H9 (cell line): ENCODE measurements at regions not wholly inside any gene's neighbourhood (a gene's known extent, or its start where the extent isn't known, plus 50 kb on each side); places are given as distances from the start of the nearest gene placed in this dataset.

Experiments
- DNase-seq: peaks from one replicate; pipeline ENCODE4 v3.0.0-alpha.2; 2017
- H2AFZ ChIP-seq: one replicate; pipeline ENCODE4 v1.6.1; 2013; ENCODE audit warnings: mild to moderate bottlenecking, low read length, control low read depth, moderate library complexity
- H2AK5ac ChIP-seq: 2 replicates; pipeline ENCODE4 v1.6.1; 2013; ENCODE audit warnings: low read length, control low read depth, mixed read lengths; ENCODE audit not compliant: insufficient read length
- H2BK120ac ChIP-seq: one replicate; pipeline ENCODE4 v1.6.1; 2013; ENCODE audit warnings: low read depth, mild to moderate bottlenecking, low read length, control low read depth, inconsistent platforms; ENCODE audit not compliant: poor library complexity, severe bottlenecking
- H2BK12ac ChIP-seq: 2 replicates; pipeline ENCODE4 v1.6.1; 2013; ENCODE audit warnings: low read length, control low read depth, mixed read lengths, low read depth; ENCODE audit not compliant: insufficient read length
- H2BK15ac ChIP-seq: 2 replicates; pipeline ENCODE4 v1.6.1; 2013; ENCODE audit warnings: low read depth, low read length, control low read depth
- H2BK20ac ChIP-seq: one replicate; pipeline ENCODE4 v1.6.1; 2013; ENCODE audit warnings: low read depth, mild to moderate bottlenecking, low read length, control low read depth, inconsistent platforms; ENCODE audit not compliant: poor library complexity, severe bottlenecking
- H2BK5ac ChIP-seq: 2 replicates; pipeline ENCODE4 v1.6.1; 2013; ENCODE audit warnings: low read length, control low read depth, mixed read lengths; ENCODE audit not compliant: insufficient read length
- H3K14ac ChIP-seq: 2 replicates; pipeline ENCODE4 v1.6.1; 2013; ENCODE audit warnings: low read length, control low read depth; ENCODE audit not compliant: insufficient read depth
- H3K18ac ChIP-seq: 2 replicates; pipeline ENCODE4 v1.6.1; 2013; ENCODE audit warnings: low read depth, mild to moderate bottlenecking, mixed read lengths, low read length, control low read depth; ENCODE audit not compliant: insufficient read length
- H3K23ac ChIP-seq: 2 replicates; pipeline ENCODE4 v1.6.1; 2013; ENCODE audit warnings: low read length, control low read depth, mixed read lengths, low read depth; ENCODE audit not compliant: insufficient read length
- H3K23me2 ChIP-seq: 2 replicates; pipeline ENCODE4 v1.6.1; 2013; ENCODE audit warnings: low read depth, mild to moderate bottlenecking, mixed read lengths, low read length, control low read depth; ENCODE audit not compliant: insufficient read length, poor library complexity, severe bottlenecking
- H3K27ac ChIP-seq: 2 replicates; pipeline ENCODE4 v1.5.1; 2013; ENCODE audit warnings: low read length, control low read depth, mixed read lengths, low read depth; ENCODE audit not compliant: insufficient read length
- H3K27me3 ChIP-seq: 2 replicates; pipeline ENCODE4 v1.6.1; 2013; ENCODE audit warnings: low read length, control low read depth, inconsistent platforms; ENCODE audit not compliant: insufficient read depth
- H3K4ac ChIP-seq: 2 replicates; pipeline ENCODE4 v1.6.1; 2013; ENCODE audit warnings: low read depth, mild to moderate bottlenecking, control low read depth, inconsistent platforms, low read length, moderate library complexity
- H3K4me1 ChIP-seq: 2 replicates; pipeline ENCODE4 v1.6.1; 2013; ENCODE audit warnings: low read length, control low read depth, inconsistent platforms; ENCODE audit not compliant: insufficient read depth
- H3K4me2 ChIP-seq: 2 replicates; pipeline ENCODE4 v1.6.1; 2013; ENCODE audit warnings: low read length, control low read depth, mixed read lengths; ENCODE audit not compliant: insufficient read length, insufficient read depth
- H3K56ac ChIP-seq: 2 replicates; pipeline ENCODE4 v1.6.1; 2013; ENCODE audit warnings: low read depth, mild to moderate bottlenecking, mixed read lengths, low read length, control low read depth; ENCODE audit not compliant: insufficient read length
- H3K79me1 ChIP-seq: 2 replicates; pipeline ENCODE4 v1.6.1; 2013; ENCODE audit warnings: low read depth, mild to moderate bottlenecking, moderate library complexity, low read length, control low read depth, inconsistent platforms; ENCODE audit not compliant: insufficient read depth, poor library complexity, severe bottlenecking
- H3K79me2 ChIP-seq: 2 replicates; pipeline ENCODE4 v1.6.1; 2013; ENCODE audit warnings: low read length, control low read depth, inconsistent platforms; ENCODE audit not compliant: insufficient read depth
- H3K9ac ChIP-seq: 2 replicates; pipeline ENCODE4 v1.6.1; 2013; ENCODE audit warnings: low read length, control low read depth, mixed read lengths; ENCODE audit not compliant: insufficient read length; ENCODE audit errors: extremely low read depth
- H3K9me3 ChIP-seq: one replicate; pipeline ENCODE4 v1.6.1; 2013; ENCODE audit warnings: low read depth, low read length, inconsistent platforms; ENCODE audit not compliant: control insufficient read depth
- H3T11ph ChIP-seq: one replicate; pipeline ENCODE4 v1.6.1; 2013; ENCODE audit warnings: mild to moderate bottlenecking, low read length, control low read depth, inconsistent platforms
- H4K20me1 ChIP-seq: one replicate; pipeline ENCODE4 v1.6.1; 2013; ENCODE audit not compliant: control insufficient read depth, insufficient read length, insufficient read depth
- H4K5ac ChIP-seq: 2 replicates; pipeline ENCODE4 v1.6.1; 2013; ENCODE audit warnings: low read depth, mild to moderate bottlenecking, mixed read lengths, low read length, control low read depth; ENCODE audit not compliant: insufficient read length
- H4K8ac ChIP-seq: replicated peaks from 2 replicates; pipeline ENCODE4 v1.6.1; 2013; ENCODE audit warnings: low read length, control low read depth, mixed read lengths, low read depth; ENCODE audit not compliant: insufficient read length
- H4K91ac ChIP-seq: 2 replicates; pipeline ENCODE4 v1.6.1; 2013; ENCODE audit warnings: low read depth, mild to moderate bottlenecking, moderate library complexity, mixed read lengths, low read length, control low read depth; ENCODE audit not compliant: insufficient read length
- H3K27ac Mint-ChIP-seq, 3 experiments: 2 replicates in 2 of 3; 3 replicates in 1 of 3; pipeline ENCODE4 v1.8.0; 2020 to 2021; ENCODE audit warnings: mixed read lengths in 3 of 3, mild to moderate bottlenecking in 1 of 3, moderate library complexity in 1 of 3
- H3K27me3 Mint-ChIP-seq: 2 replicates; pipeline ENCODE4 v1.8.0; 2021; ENCODE audit warnings: low read depth, mild to moderate bottlenecking, moderate library complexity, mixed read lengths
- H3K36me3 Mint-ChIP-seq, 3 experiments: 2 replicates in 2 of 3; 3 replicates in 1 of 3; pipeline ENCODE4 v1.8.0; 2020 to 2021; ENCODE audit warnings: low read depth in 3 of 3, mixed read lengths in 3 of 3; ENCODE audit not compliant: insufficient read depth in 1 of 3
- H3K4me1 Mint-ChIP-seq, 2 experiments: 2 replicates each; pipeline ENCODE4 v1.8.0; 2020; ENCODE audit warnings: mixed read lengths in 2 of 2
- H3K4me3 Mint-ChIP-seq, 2 experiments: 2 replicates in 1 of 2; 3 replicates in 1 of 2; pipeline ENCODE4 v1.8.0; 2020 to 2021; ENCODE audit warnings: mild to moderate bottlenecking in 2 of 2, mixed read lengths in 2 of 2, moderate library complexity in 1 of 2
- H3K9me3 Mint-ChIP-seq, 2 experiments: 2 replicates in 1 of 2; 3 replicates in 1 of 2; pipeline ENCODE4 v1.8.0; 2020; ENCODE audit warnings: mild to moderate bottlenecking in 2 of 2, mixed read lengths in 2 of 2, moderate library complexity in 1 of 2
- CTCF ChIP-seq: fragments of 200-600 bp; sonication (generic); conservative IDR thresholded peaks from 3 replicates; pipeline ENCODE4 v1.8.0; 2021; ENCODE audit warnings: antibody characterized with exemption, mild to moderate bottlenecking
- WGBS: extraction: QIAGEN DNeasy Blood & Tissue Kit; methylation state at CpG from one replicate; pipeline ENCODE4 v1.1.7; 2013; ENCODE audit warnings: missing lambda C conversion rate, low lambda C conversion rate, mixed read lengths; ENCODE audit not compliant: insufficient read length; ENCODE audit errors: extremely low coverage; 5-methylcytosine and 5-hydroxymethylcytosine counted together

GRCh38 chr15:95520922-95521321 is 809.6 kb upstream of the NR2F2 start:
- Histone ChIP-seq H2AFZ (no peak overlapping the region), H4K91ac (no peak overlapping the region), H4K8ac (no peak overlapping the region), H3K27ac (no peak overlapping the region), H4K5ac (no peak overlapping the region), H2BK15ac (no peak overlapping the region), H3K4ac (no peak overlapping the region), H3K9ac (no peak overlapping the region), H3K18ac (no peak overlapping the region), H2BK20ac (no peak overlapping the region), H3K56ac (no peak overlapping the region), H3K14ac (no peak overlapping the region), H2BK120ac (no peak overlapping the region), H3K4me1 (no peaks in the 10 kb centered on the region), H3K9me3 (no peaks in the 10 kb centered on the region), H3K27me3 (no peaks in the 10 kb centered on the region), H2AK5ac (no peak overlapping the region), H2BK5ac (no peak overlapping the region), H3K23ac (no peak overlapping the region), H2BK12ac (no peak overlapping the region), H3K4me2 (no peak overlapping the region), H3K79me1 (no peaks in the 10 kb centered on the region), H3K79me2 (no peaks in the 10 kb centered on the region), H3T11ph (no peak overlapping the region), H4K20me1 (no peaks in the 10 kb centered on the region), H3K23me2 (no peaks in the 10 kb centered on the region)
- H3K36me3 Mint-ChIP-seq: no peaks in the 10 kb centered on the region
- no CpG with 5 or more reads among the region's 4 CpGs for WGBS
- no peak overlapping the region for H3K4me3 Mint-ChIP-seq
- H3K9me3 Mint-ChIP-seq: peaks cover 0 to 6% of the 10 kb centered on the region in 2 experiments; a peak in 2 of 5 replicates
- H3K4me1 Mint-ChIP-seq: peaks cover 0 to 4% of the 10 kb centered on the region in 2 experiments; a peak in 1 of 4 replicates
- no peaks in the 10 kb centered on the region for H3K27me3 Mint-ChIP-seq
- H3K27ac Mint-ChIP-seq: no peak overlapping the region
- TF ChIP-seq CTCF: no peak
- no peak for DNase-seq
